Sigmoid colon (tissue), 6 donors: ENCODE measurements at regions not wholly inside any gene's neighbourhood (a gene's known extent, or its start where the extent isn't known, plus 50 kb on each side); places are given as distances from the start of the nearest gene placed in this dataset.

Experiments used
- DNase-seq: peaks from one replicate; pipeline ENCODE4 v3.0.0-alpha.2; 2019
- H3K27ac ChIP-seq, 4 donors: fragments of 200-600 bp; sonication (generic); one replicate each; pipeline ENCODE4 v1.5.1; 2016 to 2019; ENCODE audit warnings: mild to moderate bottlenecking in 1 of 4
- H3K27me3 ChIP-seq, 3 donors: fragments of 200-600 bp; sonication (generic); one replicate each; pipeline ENCODE4 v1.5.1; 2019; ENCODE audit warnings: mild to moderate bottlenecking in 1 of 3
- H3K36me3 ChIP-seq, 4 donors: fragments of 200-600 bp; sonication (generic); one replicate each; pipeline ENCODE4 v1.5.1; 2016 to 2019
- H3K4me1 ChIP-seq, 4 donors: fragments of 200-600 bp; sonication (generic); one replicate each; pipeline ENCODE4 v1.5.1; 2017 to 2019
- H3K4me3 ChIP-seq, 4 donors: fragments of 200-600 bp; sonication (generic); one replicate each; pipeline ENCODE4 v1.5.1; 2017 to 2019; ENCODE audit warnings: mild to moderate bottlenecking in 2 of 4, moderate library complexity in 1 of 4
- H3K9me3 ChIP-seq, 4 donors: fragments of 200-600 bp in 3 of 4; sonication (generic) in 3 of 4; one replicate each; pipeline versions ENCODE4 v1.5.1 to v1.6.1; 2013 to 2019
- CTCF ChIP-seq, 4 experiments: fragments of 450-650 bp in 3 of 4; fragments of 200-600 bp in 1 of 4; IDR thresholded peaks; one replicate each; pipeline ENCODE4 v1.5.1; 2016 to 2019; ENCODE audit warnings: antibody characterized with exemption in 4 of 4, mild to moderate bottlenecking in 3 of 4, moderate library complexity in 2 of 4
- EP300 ChIP-seq, 4 donors: sonication (generic); formaldehyde crosslinking; IDR thresholded peaks; one replicate each; pipeline ENCODE4 v1.6.1; 2017; ENCODE audit warnings: antibody characterized with exemption in 4 of 4
- POLR2A ChIP-seq, 2 donors: fragments of 450-650 bp; IDR thresholded peaks; one replicate each; pipeline ENCODE4 v1.6.1; 2016; ENCODE audit warnings: antibody characterized with exemption in 2 of 2, mild to moderate bottlenecking in 2 of 2, moderate library complexity in 2 of 2
- POLR2AphosphoS5 ChIP-seq, 4 donors: sonication (generic); formaldehyde crosslinking; IDR thresholded peaks; one replicate each; pipeline ENCODE4 v1.6.1; 2017; ENCODE audit warnings: antibody characterized with exemption in 4 of 4
- WGBS, 2 donors: extraction: QIAGEN DNeasy Blood & Tissue Kit; methylation state at CpG; one replicate each; pipeline ENCODE4 v1.1.7; 2013; 5-methylcytosine and 5-hydroxymethylcytosine counted together
- intact Hi-C: fragments of 100-400 bp; cut with DNase I; formaldehyde crosslinking; loops from one replicate; pipeline ENCODE4 v1.15.1; 2023
- donor health status: healthy with polysubstance abuse.
- donor health status: healthy.

GRCh38 chr6:41494212-41495110 lies 51.7 kb upstream of the FOXP4 start:
- DNase-seq: no peak
- Histone ChIP-seq H3K27ac (no peak overlapping the region), H3K4me1 (peaks cover 0 to 7% (median 0%) of the 10 kb centered on the region in 4 donors), H3K9me3 (no peaks in the 10 kb centered on the region), H3K27me3 (no peaks in the 10 kb centered on the region), H3K36me3 (no peaks in the 10 kb centered on the region), H3K4me3 (no peak overlapping the region)
- no peak for TF ChIP-seq EP300 (IDR thresholded peaks at IDR 0.05)
- TF ChIP-seq POLR2AphosphoS5 (IDR thresholded peaks at IDR 0.05): no peak
- no peak for TF ChIP-seq CTCF (IDR thresholded peaks at IDR 0.05)
- TF ChIP-seq POLR2A (IDR thresholded peaks at IDR 0.05): no peak
- intact Hi-C loops: no loop called here
- 68 to 77% methylated on average over 16 of the region's 16 CpGs for WGBS, 2 donors
